ENCODE measurements at regions not wholly inside any gene's neighbourhood (a gene's known extent, or its start where the extent isn't known, plus 50 kb on each side); places are given as distances from the start of the nearest gene placed in this dataset.

DNA sequence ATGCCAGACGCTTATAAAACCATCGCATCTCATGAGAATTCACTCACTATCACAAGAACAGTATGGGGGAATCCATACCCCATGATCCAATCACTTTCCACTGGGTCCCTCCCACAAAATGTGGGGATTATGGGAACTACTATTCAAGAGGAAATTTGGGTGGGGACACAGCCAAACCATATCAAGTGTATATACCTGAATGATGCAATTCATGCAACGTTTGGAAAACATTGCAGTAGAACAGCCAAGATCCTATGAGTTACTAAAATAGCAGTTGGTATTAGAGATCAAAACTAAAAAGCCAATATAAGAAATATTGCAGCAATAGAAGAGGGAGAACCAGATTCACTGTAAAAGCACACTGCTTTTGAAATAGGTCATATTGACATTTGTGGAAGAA lies 1543.9 kb upstream of the B3GALT2 start:
- no peaks in the 10 kb centered on the region for H3K36me3 Mint-ChIP-seq (ENCODE audit: low read depth)
- H3K27me3 Mint-ChIP-seq (ENCODE audit: low read depth): no peaks in the 10 kb centered on the region
- H3K4me3 Mint-ChIP-seq: no peak overlapping the region
- POLR2A ChIA-PET: no interaction called here
- no peaks in the 10 kb centered on the region for H3K4me1 Mint-ChIP-seq (ENCODE audit: low read depth)
- DNase-seq (no peak), ATAC-seq (no peak)
- no peak overlapping the region for H3K27ac Mint-ChIP-seq
- CTCF ChIA-PET: no interaction called here
- H3K9me3 Mint-ChIP-seq (ENCODE audit: insufficient read depth): no peaks in the 10 kb centered on the region

DNA sequence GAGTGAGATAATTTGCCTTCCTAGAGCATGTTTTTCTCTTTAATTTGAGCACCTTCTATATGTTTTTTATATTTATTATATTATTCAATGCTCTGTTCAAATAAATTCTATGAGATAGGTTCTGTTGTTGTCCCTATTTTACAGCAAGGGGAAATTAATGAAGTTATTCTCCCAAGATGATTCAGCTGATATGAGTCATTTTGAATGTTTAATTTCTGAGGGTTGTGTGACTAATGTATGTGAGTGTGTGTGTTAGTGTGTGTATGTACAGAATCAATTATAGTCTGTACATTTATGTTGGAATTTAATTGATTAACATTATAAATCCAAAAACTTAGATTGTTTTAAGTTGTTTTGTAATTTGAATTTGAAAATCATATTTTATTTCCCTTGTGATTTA lies 1536.7 kb upstream of the B3GALT2 start:
- H3K9me3 Mint-ChIP-seq (ENCODE audit: insufficient read depth): no peaks in the 10 kb centered on the region
- H3K4me1 Mint-ChIP-seq (ENCODE audit: low read depth): no peaks in the 10 kb centered on the region
- POLR2A ChIA-PET: no interaction called here
- H3K36me3 Mint-ChIP-seq (ENCODE audit: low read depth): no peaks in the 10 kb centered on the region
- ATAC-seq (no peak), DNase-seq (no peak)
- no peak overlapping the region for H3K4me3 Mint-ChIP-seq
- H3K27ac Mint-ChIP-seq: no peak overlapping the region
- CTCF ChIA-PET: no interaction called here
- H3K27me3 Mint-ChIP-seq (ENCODE audit: low read depth): no peaks in the 10 kb centered on the region

GRCh38 chr1:194717941-194718340 lies 1531.5 kb upstream of the B3GALT2 start:
- no peak overlapping the region for H3K27ac Mint-ChIP-seq
- ChIA-PET CTCF (no interaction called here), POLR2A (no interaction called here)
- H3K4me1 Mint-ChIP-seq (ENCODE audit: low read depth): no peaks in the 10 kb centered on the region
- no peaks in the 10 kb centered on the region for H3K36me3 Mint-ChIP-seq (ENCODE audit: low read depth)
- no peaks in the 10 kb centered on the region for H3K9me3 Mint-ChIP-seq (ENCODE audit: insufficient read depth)
- DNase-seq (no peak), ATAC-seq (no peak)
- H3K4me3 Mint-ChIP-seq: no peak overlapping the region
- H3K27me3 Mint-ChIP-seq (ENCODE audit: low read depth): no peaks in the 10 kb centered on the region

- DNase-seq (no peak), ATAC-seq (no peak)
- Mint-ChIP-seq H3K27me3 (ENCODE audit: low read depth) (no peaks in the 10 kb centered on the region), H3K4me3 (no peak overlapping the region), H3K4me1 (ENCODE audit: low read depth) (no peaks in the 10 kb centered on the region), H3K9me3 (ENCODE audit: insufficient read depth) (no peaks in the 10 kb centered on the region), H3K27ac (no peak overlapping the region), H3K36me3 (ENCODE audit: low read depth) (no peaks in the 10 kb centered on the region)
- ChIA-PET CTCF (no interaction called here), POLR2A (no interaction called here)
Observed at GRCh38 chr1:194717334-194717733, 1530.9 kb upstream of the B3GALT2 start.

DNA sequence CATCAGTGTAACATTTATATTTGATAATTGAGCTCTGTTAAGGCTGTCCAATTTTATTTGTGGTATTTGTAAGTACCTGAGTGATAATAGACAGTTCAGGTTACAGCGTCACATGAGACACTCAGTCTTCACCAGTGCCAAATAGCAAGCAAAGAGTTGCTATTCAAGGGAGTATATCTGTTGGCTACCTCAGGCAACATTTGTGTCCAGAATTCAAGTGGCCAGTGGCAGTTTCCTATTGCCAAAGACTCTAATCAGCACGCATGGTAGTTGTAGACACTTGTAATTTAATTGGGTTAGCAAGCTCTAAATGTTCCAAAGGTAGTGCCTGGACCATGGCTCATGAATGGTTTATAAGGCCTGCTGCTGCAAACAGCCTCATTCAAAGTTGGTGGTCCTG lies 1524.3 kb upstream of the B3GALT2 start:
- H3K4me3 Mint-ChIP-seq: no peak overlapping the region
- DNase-seq: no peak
- no peaks in the 10 kb centered on the region for H3K4me1 Mint-ChIP-seq (ENCODE audit: low read depth)
- ChIA-PET CTCF (no interaction called here), POLR2A (no interaction called here)
- H3K27ac Mint-ChIP-seq: no peak overlapping the region
- H3K36me3 Mint-ChIP-seq (ENCODE audit: low read depth): no peaks in the 10 kb centered on the region
- H3K9me3 Mint-ChIP-seq (ENCODE audit: insufficient read depth): no peaks in the 10 kb centered on the region
- ATAC-seq: no peak
- no peaks in the 10 kb centered on the region for H3K27me3 Mint-ChIP-seq (ENCODE audit: low read depth)

GRCh38 chr1:194709439-194709838 lies 1523.0 kb upstream of the B3GALT2 start:
- DNase-seq: no peak
- Mint-ChIP-seq H3K27me3 (ENCODE audit: low read depth) (no peaks in the 10 kb centered on the region), H3K27ac (no peak overlapping the region), H3K36me3 (ENCODE audit: low read depth) (no peaks in the 10 kb centered on the region), H3K4me3 (no peak overlapping the region), H3K4me1 (ENCODE audit: low read depth) (no peaks in the 10 kb centered on the region), H3K9me3 (ENCODE audit: insufficient read depth) (no peaks in the 10 kb centered on the region)
- no peak for ATAC-seq
- ChIA-PET POLR2A (no interaction called here), CTCF (no interaction called here)

DNA sequence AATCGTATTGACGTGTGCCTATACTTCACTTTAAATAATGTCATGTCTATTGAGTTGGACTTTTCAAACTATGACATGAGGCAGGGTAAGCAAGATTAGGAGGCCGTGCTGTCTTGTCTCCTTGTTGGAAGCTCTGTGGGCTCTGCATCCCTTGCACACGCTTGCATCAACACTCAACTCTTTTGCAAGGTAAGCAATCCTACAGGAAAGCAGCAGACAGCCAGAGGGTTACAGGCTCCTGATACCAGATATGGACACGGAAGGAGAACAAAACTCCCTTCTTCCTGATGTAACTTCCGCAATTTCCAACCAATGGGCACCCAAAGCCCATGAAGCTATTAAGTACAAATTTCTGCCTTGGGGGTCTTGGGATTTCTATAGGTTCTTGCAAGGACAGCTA lies 1520.7 kb upstream of the B3GALT2 start:
- Mint-ChIP-seq H3K27me3 (ENCODE audit: low read depth) (no peaks in the 10 kb centered on the region), H3K27ac (no peak overlapping the region), H3K9me3 (ENCODE audit: insufficient read depth) (no peaks in the 10 kb centered on the region), H3K4me1 (ENCODE audit: low read depth) (no peaks in the 10 kb centered on the region), H3K36me3 (ENCODE audit: low read depth) (no peaks in the 10 kb centered on the region), H3K4me3 (no peak overlapping the region)
- ATAC-seq (no peak), DNase-seq (no peak)
- CTCF ChIA-PET: no interaction called here
- POLR2A ChIA-PET: no interaction called here

- Mint-ChIP-seq H3K4me1 (ENCODE audit: low read depth) (no peaks in the 10 kb centered on the region), H3K9me3 (ENCODE audit: insufficient read depth) (no peaks in the 10 kb centered on the region), H3K4me3 (no peak overlapping the region), H3K27me3 (ENCODE audit: low read depth) (no peaks in the 10 kb centered on the region), H3K36me3 (ENCODE audit: low read depth) (no peaks in the 10 kb centered on the region), H3K27ac (no peak overlapping the region)
- CTCF ChIA-PET: no interaction called here
- ATAC-seq: no peak
- DNase-seq: no peak
- POLR2A ChIA-PET: no interaction called here
Observed at GRCh38 chr1:194705123-194705854, 1518.9 kb upstream of the B3GALT2 start.

- ATAC-seq: no peak
- DNase-seq: no peak
- POLR2A ChIA-PET: no interaction called here
- H3K9me3 Mint-ChIP-seq (ENCODE audit: insufficient read depth): no peaks in the 10 kb centered on the region
- H3K36me3 Mint-ChIP-seq (ENCODE audit: low read depth): no peaks in the 10 kb centered on the region
- no peak overlapping the region for H3K27ac Mint-ChIP-seq
- no peaks in the 10 kb centered on the region for H3K4me1 Mint-ChIP-seq (ENCODE audit: low read depth)
- H3K27me3 Mint-ChIP-seq (ENCODE audit: low read depth): no peaks in the 10 kb centered on the region
- CTCF ChIA-PET: no interaction called here
- H3K4me3 Mint-ChIP-seq: no peak overlapping the region
Observed at GRCh38 chr1:194698908-194699318, 1512.5 kb upstream of the B3GALT2 start.

DNA sequence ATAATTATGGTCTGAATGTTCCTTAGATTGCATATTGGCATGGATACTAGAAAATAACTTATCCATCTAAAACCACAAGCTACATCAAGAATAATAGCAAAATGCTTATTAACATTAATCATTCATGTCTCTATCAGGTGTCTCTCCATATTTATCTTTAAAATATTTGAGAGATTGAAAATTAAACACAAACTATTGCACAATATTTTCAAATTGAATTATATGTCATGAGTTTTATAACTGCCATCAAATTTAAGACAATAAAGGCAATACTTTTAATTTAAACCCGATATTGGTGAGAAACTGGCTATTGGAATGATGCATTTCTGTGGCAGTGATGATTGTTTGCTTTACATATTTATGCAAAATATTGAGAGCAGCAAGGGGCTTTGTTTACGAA lies 1506.8 kb upstream of the B3GALT2 start:
- Mint-ChIP-seq H3K4me1 (ENCODE audit: low read depth) (no peaks in the 10 kb centered on the region), H3K36me3 (ENCODE audit: low read depth) (no peaks in the 10 kb centered on the region), H3K4me3 (no peak overlapping the region), H3K27ac (no peak overlapping the region), H3K27me3 (ENCODE audit: low read depth) (no peaks in the 10 kb centered on the region), H3K9me3 (ENCODE audit: insufficient read depth) (no peaks in the 10 kb centered on the region)
- ATAC-seq: no peak
- no peak for DNase-seq
- ChIA-PET CTCF (no interaction called here), POLR2A (no interaction called here)

DNA sequence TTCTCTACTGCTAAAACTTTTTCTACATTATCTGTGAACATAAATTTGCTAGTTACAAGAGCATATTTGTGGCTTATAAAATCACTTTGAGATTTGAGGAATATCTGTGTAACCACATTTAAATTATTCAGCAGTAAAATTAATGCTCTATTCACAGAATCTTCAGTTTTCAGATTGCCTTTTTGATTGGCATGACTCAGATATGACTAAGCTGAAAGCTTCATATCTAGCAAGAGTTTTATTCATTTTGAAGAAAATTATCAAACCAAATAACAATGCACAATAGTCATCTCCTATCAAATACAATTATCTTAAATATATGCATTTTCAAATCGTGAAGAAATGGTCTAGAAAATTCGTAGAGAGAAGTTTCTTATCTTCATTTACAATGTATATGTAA lies 1498.2 kb upstream of the B3GALT2 start:
- no peak for DNase-seq
- H3K4me3 Mint-ChIP-seq: no peak overlapping the region
- ChIA-PET POLR2A (no interaction called here), CTCF (no interaction called here)
- H3K36me3 Mint-ChIP-seq (ENCODE audit: low read depth): no peaks in the 10 kb centered on the region
- no peaks in the 10 kb centered on the region for H3K27me3 Mint-ChIP-seq (ENCODE audit: low read depth)
- no peaks in the 10 kb centered on the region for H3K4me1 Mint-ChIP-seq (ENCODE audit: low read depth)
- no peak for ATAC-seq
- no peaks in the 10 kb centered on the region for H3K9me3 Mint-ChIP-seq (ENCODE audit: insufficient read depth)
- H3K27ac Mint-ChIP-seq: no peak overlapping the region

GRCh38 chr1:194658090-194658439 lies 1471.7 kb upstream of the B3GALT2 start:
- Mint-ChIP-seq H3K27ac (no peak overlapping the region), H3K4me3 (no peak overlapping the region), H3K27me3 (ENCODE audit: low read depth) (no peaks in the 10 kb centered on the region), H3K36me3 (ENCODE audit: low read depth) (no peaks in the 10 kb centered on the region), H3K9me3 (ENCODE audit: insufficient read depth) (no peaks in the 10 kb centered on the region), H3K4me1 (ENCODE audit: low read depth) (no peaks in the 10 kb centered on the region)
- ChIA-PET CTCF (no interaction called here), POLR2A (no interaction called here)
- ATAC-seq: no peak
- DNase-seq: no peak

- Mint-ChIP-seq H3K27ac (no peak overlapping the region), H3K9me3 (ENCODE audit: insufficient read depth) (no peaks in the 10 kb centered on the region), H3K4me1 (ENCODE audit: low read depth) (no peaks in the 10 kb centered on the region), H3K36me3 (ENCODE audit: low read depth) (no peaks in the 10 kb centered on the region), H3K4me3 (no peak overlapping the region), H3K27me3 (ENCODE audit: low read depth) (no peaks in the 10 kb centered on the region)
- ATAC-seq (no peak), DNase-seq (no peak)
- POLR2A ChIA-PET: no interaction called here
- CTCF ChIA-PET: no interaction called here
Observed at GRCh38 chr1:194654956-194655355, 1468.5 kb upstream of the B3GALT2 start.
